ENCODE measurements at regions not wholly inside any gene's neighbourhood (a gene's known extent, or its start where the extent isn't known, plus 50 kb on each side); places are given as distances from the start of the nearest gene placed in this dataset.
A peak's percentile ranks its signal among the peaks of the same experiment; 100 is the strongest.

DNA sequence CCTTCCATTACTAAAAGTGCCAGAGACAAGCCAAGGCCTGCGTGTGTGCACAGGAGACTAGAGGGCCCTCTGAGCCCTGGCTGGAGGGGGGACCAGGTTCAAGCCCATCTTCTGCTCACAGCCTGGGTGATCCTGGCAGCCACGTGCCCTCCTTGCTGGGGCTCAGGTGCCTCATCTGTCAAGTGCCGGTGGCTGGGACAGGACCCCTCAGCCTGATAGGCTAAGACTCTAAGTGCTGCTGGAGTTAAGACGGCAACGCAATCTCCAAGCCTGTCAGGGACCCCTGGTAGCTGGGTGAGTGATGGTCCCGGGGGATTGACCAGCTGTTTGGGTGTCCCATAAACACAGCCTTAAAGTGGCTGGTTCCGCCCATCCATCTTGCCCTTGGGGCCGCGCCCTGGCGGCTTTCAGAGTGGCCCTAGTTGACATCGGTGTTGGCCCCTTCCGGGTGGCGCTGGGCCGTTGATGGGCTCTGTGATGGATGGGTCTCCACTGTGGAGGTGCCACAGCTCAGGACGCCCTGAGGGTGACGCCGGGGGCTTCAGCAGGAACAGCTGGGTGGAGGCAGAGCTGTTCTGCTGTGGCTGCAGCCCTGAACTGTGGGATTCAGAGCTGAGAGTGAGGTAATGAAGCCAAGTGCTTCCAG, 136.2 kb downstream of the BARX1 start:
- intact Hi-C loops (cut with micrococcal nuclease; ENCODE audit: unreplicated experiment) (no loop called here), in situ Hi-C loops (cut with HindIII; ENCODE audit: extremely low pct_ligation_motif_present, low pct_unique_long_range_greater_than_20kb) (no loop called here)
- Histone ChIP-seq H3K9me3 (ENCODE audit: low read length) (no peaks in the 10 kb centered on the region), H3K79me2 (ENCODE audit: insufficient read depth, low read length) (no peaks in the 10 kb centered on the region), H3K36me3 (replicated peaks in 1 of 2; ENCODE audit: control insufficient read depth in 1 of 2, insufficient read depth in 2 of 2, low read length in 2 of 2) (no peaks in the 10 kb centered on the region), H3K27ac (ENCODE audit: extremely low read length, insufficient read depth, low read length) (no peak overlapping the region), H2AFZ (ENCODE audit: low read length) (no peak overlapping the region), H3K27me3 (ENCODE audit: control insufficient read depth in 1 of 2, insufficient read depth in 2 of 2, low read length in 2 of 2) (peaks cover 0 to 11% of the 10 kb centered on the region in 2 experiments; a peak in 3 of 5 replicates), H3K4me3 (replicated peaks in 1 of 3; ENCODE audit: insufficient read depth in 1 of 3, low read depth in 2 of 3, low read length in 3 of 3) (no peak overlapping the region), H3K4me2 (ENCODE audit: low read depth, low read length) (no peak overlapping the region), H3K9ac (ENCODE audit: insufficient read depth, low read depth, low read length) (no peak overlapping the region), H3K4me1 (ENCODE audit: insufficient read depth, low read length) (no peaks in the 10 kb centered on the region), H4K20me1 (ENCODE audit: insufficient read depth, low read length) (no peaks in the 10 kb centered on the region)
- no TSS peak for BruUV-seq (replicated peaks)
- ChIA-PET CTCF (ENCODE audit: low intra/inter-chr PET ratio, low total read pairs) (no interaction called here), POLR2A (no interaction called here)
- DNase-seq (ENCODE audit: low spot score): no peak
- WGBS (ENCODE audit: low lambda C conversion rate): 80% methylated on average over 3 of the region's 17 CpGs
- FAIRE-seq: no peak
- ATAC-seq: no peak
- TF ChIP-seq, protein P1, sequence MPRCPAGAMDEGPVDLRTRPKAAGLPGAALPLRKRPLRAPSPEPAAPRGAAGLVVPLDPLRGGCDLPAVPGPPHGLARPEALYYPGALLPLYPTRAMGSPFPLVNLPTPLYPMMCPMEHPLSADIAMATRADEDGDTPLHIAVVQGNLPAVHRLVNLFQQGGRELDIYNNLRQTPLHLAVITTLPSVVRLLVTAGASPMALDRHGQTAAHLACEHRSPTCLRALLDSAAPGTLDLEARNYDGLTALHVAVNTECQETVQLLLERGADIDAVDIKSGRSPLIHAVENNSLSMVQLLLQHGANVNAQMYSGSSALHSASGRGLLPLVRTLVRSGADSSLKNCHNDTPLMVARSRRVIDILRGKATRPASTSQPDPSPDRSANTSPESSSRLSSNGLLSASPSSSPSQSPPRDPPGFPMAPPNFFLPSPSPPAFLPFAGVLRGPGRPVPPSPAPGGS (CRISPR knock-in tag; IDR thresholded peaks at IDR 0.05): no peak

DNA sequence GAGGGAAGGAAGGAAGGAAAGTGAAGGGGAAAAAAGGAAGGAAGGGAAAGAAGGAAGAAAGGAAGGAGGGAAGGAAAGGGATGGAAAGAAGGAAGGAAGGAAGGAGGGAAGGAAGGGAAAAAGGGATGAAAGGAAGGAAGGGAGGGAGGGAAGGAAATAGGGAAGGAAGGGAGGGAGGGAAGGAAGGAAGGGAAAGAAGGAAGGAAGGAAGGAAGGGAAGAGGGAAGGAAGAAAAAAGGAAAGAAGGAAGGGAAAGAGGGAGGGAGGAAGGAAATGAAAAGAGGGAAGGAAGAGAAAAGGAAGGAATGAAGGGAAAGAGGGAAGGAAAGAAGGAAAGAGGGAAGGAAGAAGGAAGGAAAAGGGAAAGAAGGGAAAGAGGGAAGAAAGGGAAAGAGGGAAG, 136.9 kb downstream of the BARX1 start:
- no peak for TF ChIP-seq ZNF629 (CRISPR knock-in tag; conservative IDR thresholded peaks at IDR 0.05)
- peak; percentile 80 for TF ChIP-seq PCBP2 (optimal IDR thresholded peaks at IDR 0.05; ENCODE audit: low read depth, low read length, poor library complexity, severe bottlenecking)
- peak; percentile 41 for TF ChIP-seq HNRNPK (IDR thresholded peaks at IDR 0.05; ENCODE audit: low read depth, low read length, poor library complexity, severe bottlenecking)
- intact Hi-C loops (cut with micrococcal nuclease; ENCODE audit: unreplicated experiment) (no loop called here), in situ Hi-C loops (cut with HindIII; ENCODE audit: extremely low pct_ligation_motif_present, low pct_unique_long_range_greater_than_20kb) (no loop called here)
- ATAC-seq (no peak), DNase-seq (ENCODE audit: low spot score) (no peak), FAIRE-seq (no peak)
- no peaks in the 10 kb centered on the region for H3K9me3 ChIP-seq (ENCODE audit: low read length)
- H3K4me1 ChIP-seq (ENCODE audit: insufficient read depth, low read length): no peaks in the 10 kb centered on the region
- ChIA-PET CTCF (ENCODE audit: low intra/inter-chr PET ratio, low total read pairs) (no interaction called here), POLR2A (no interaction called here)
- no TSS peak for BruUV-seq (replicated peaks)
- no peak overlapping the region for H3K4me3 ChIP-seq (replicated peaks in 1 of 3; ENCODE audit: insufficient read depth in 1 of 3, low read depth in 2 of 3, low read length in 3 of 3)
- H3K36me3 ChIP-seq (replicated peaks in 1 of 2; ENCODE audit: control insufficient read depth in 1 of 2, insufficient read depth in 2 of 2, low read length in 2 of 2): no peaks in the 10 kb centered on the region
- H3K79me2 ChIP-seq (ENCODE audit: insufficient read depth, low read length): no peaks in the 10 kb centered on the region
- H4K20me1 ChIP-seq (ENCODE audit: insufficient read depth, low read length): no peaks in the 10 kb centered on the region
- no peak overlapping the region for H2AFZ ChIP-seq (ENCODE audit: low read length)
- H3K4me2 ChIP-seq (ENCODE audit: low read depth, low read length): no peak overlapping the region
- H3K9ac ChIP-seq (ENCODE audit: insufficient read depth, low read depth, low read length): no peak overlapping the region
- H3K27ac ChIP-seq (ENCODE audit: extremely low read length, insufficient read depth, low read length): no peak overlapping the region
- H3K27me3 ChIP-seq (ENCODE audit: control insufficient read depth in 1 of 2, insufficient read depth in 2 of 2, low read length in 2 of 2): peaks cover 0 to 12% of the 10 kb centered on the region in 2 experiments; a peak in 3 of 5 replicates

Measured in HepG2 (cell line).